ENCODE measurements at regions not wholly inside any gene's neighbourhood (a gene's known extent, or its start where the extent isn't known, plus 50 kb on each side); places are given as distances from the start of the nearest gene placed in this dataset.

GRCh38 chr20:41811456-41811855 lies 193.3 kb upstream of the CHD6 start:
- Histone ChIP-seq H3K36me3 (ENCODE audit: insufficient read depth) (no peaks in the 10 kb centered on the region), H3K27me3 (ENCODE audit: insufficient read depth) (no peaks in the 10 kb centered on the region), H3K4me3 (no peak overlapping the region), H4K20me1 (replicated peaks; ENCODE audit: insufficient read depth) (no peaks in the 10 kb centered on the region), H3K79me2 (replicated peaks; ENCODE audit: insufficient read depth) (no peaks in the 10 kb centered on the region), H3F3A (replicated peaks; ENCODE audit: low read depth) (no peaks in the 10 kb centered on the region), H3K9me2 (ENCODE audit: insufficient read depth) (no peaks in the 10 kb centered on the region), H3K4me2 (no peak overlapping the region), H3K4me1 (ENCODE audit: insufficient read depth) (no peaks in the 10 kb centered on the region), H2AFZ (no peak overlapping the region), H3K27ac (ENCODE audit: low read depth) (no peak overlapping the region)
- Mint-ChIP-seq H3K27me3 (ENCODE audit: insufficient read depth, low read depth, poor library complexity) (peaks cover 6% of the 10 kb centered on the region), H3K9me3 (peaks cover 90% of the 10 kb centered on the region), H3K4me3 (no peak overlapping the region), H3K4me1 (no peaks in the 10 kb centered on the region), H3K27ac (no peak overlapping the region), H3K36me3 (ENCODE audit: low read depth) (peaks cover 31% of the 10 kb centered on the region; the same call in 2 of the 3 replicates)
- TF ChIP-seq NANOG (IDR thresholded peaks at IDR 0.05; ENCODE audit: borderline replicate concordance) (no peak), CREB1 (CRISPR knock-in tag; IDR thresholded peaks at IDR 0.05; ENCODE audit: low read depth) (no peak), EZH2 (IDR thresholded peaks at IDR 0.05; ENCODE audit: low read depth, unreplicated experiment) (no peak)
- no peak for DNase-seq (ENCODE audit: low spot score)
- ATAC-seq, result no peak

- H3K79me2 ChIP-seq (replicated peaks; ENCODE audit: insufficient read depth), result no peaks in the 10 kb centered on the region
- no peak overlapping the region for H3K4me3 ChIP-seq
- peaks cover 6% of the 10 kb centered on the region; the same call in 1 of the 2 replicates for H3K9me2 ChIP-seq (ENCODE audit: insufficient read depth)
- H3K4me1 Mint-ChIP-seq, result peaks cover 3% of the 10 kb centered on the region; the same call in 1 of the 3 replicates
- peaks cover 11% of the 10 kb centered on the region for H3K36me3 Mint-ChIP-seq (ENCODE audit: low read depth)
- peaks cover 10% of the 10 kb centered on the region for H3K4me1 ChIP-seq (ENCODE audit: insufficient read depth)
- peaks cover 2% of the 10 kb centered on the region for H3K27me3 Mint-ChIP-seq (ENCODE audit: insufficient read depth, low read depth, poor library complexity)
- no peak overlapping the region for H3K27ac ChIP-seq (ENCODE audit: low read depth)
- no peak for DNase-seq (ENCODE audit: low spot score)
- H3K9me3 Mint-ChIP-seq, result peaks cover 84% of the 10 kb centered on the region
- H3K36me3 ChIP-seq (ENCODE audit: insufficient read depth), result no peaks in the 10 kb centered on the region
- ATAC-seq, result no peak
- H3K4me2 ChIP-seq, result no peak overlapping the region
- H2AFZ ChIP-seq, result no peak overlapping the region
- no peak overlapping the region for H3K4me3 Mint-ChIP-seq
- no peaks in the 10 kb centered on the region for H3F3A ChIP-seq (replicated peaks; ENCODE audit: low read depth)
- no peak overlapping the region for H3K27ac Mint-ChIP-seq
- TF ChIP-seq JUNB (IDR thresholded peaks at IDR 0.05; ENCODE audit: unreplicated experiment) (no peak), EZH2 (IDR thresholded peaks at IDR 0.05; ENCODE audit: low read depth, unreplicated experiment) (no peak), ZNF331 (CRISPR knock-in tag; IDR thresholded peaks at IDR 0.05; ENCODE audit: low read depth) (no peak), ZNF462 (CRISPR knock-in tag; IDR thresholded peaks at IDR 0.05) (no peak), NANOG (IDR thresholded peaks at IDR 0.05; ENCODE audit: borderline replicate concordance) (no peak), STAT1 (IDR thresholded peaks at IDR 0.05; ENCODE audit: unreplicated experiment) (no peak), CREB1 (CRISPR knock-in tag; IDR thresholded peaks at IDR 0.05; ENCODE audit: low read depth) (no peak), CTCF (conservative IDR thresholded peaks at IDR 0.05; ENCODE audit: low read depth in 2 of 2) (no peak), ZNF114 (CRISPR knock-in tag; IDR thresholded peaks at IDR 0.05) (no peak)
- TF ChIP-seq, protein P1, sequence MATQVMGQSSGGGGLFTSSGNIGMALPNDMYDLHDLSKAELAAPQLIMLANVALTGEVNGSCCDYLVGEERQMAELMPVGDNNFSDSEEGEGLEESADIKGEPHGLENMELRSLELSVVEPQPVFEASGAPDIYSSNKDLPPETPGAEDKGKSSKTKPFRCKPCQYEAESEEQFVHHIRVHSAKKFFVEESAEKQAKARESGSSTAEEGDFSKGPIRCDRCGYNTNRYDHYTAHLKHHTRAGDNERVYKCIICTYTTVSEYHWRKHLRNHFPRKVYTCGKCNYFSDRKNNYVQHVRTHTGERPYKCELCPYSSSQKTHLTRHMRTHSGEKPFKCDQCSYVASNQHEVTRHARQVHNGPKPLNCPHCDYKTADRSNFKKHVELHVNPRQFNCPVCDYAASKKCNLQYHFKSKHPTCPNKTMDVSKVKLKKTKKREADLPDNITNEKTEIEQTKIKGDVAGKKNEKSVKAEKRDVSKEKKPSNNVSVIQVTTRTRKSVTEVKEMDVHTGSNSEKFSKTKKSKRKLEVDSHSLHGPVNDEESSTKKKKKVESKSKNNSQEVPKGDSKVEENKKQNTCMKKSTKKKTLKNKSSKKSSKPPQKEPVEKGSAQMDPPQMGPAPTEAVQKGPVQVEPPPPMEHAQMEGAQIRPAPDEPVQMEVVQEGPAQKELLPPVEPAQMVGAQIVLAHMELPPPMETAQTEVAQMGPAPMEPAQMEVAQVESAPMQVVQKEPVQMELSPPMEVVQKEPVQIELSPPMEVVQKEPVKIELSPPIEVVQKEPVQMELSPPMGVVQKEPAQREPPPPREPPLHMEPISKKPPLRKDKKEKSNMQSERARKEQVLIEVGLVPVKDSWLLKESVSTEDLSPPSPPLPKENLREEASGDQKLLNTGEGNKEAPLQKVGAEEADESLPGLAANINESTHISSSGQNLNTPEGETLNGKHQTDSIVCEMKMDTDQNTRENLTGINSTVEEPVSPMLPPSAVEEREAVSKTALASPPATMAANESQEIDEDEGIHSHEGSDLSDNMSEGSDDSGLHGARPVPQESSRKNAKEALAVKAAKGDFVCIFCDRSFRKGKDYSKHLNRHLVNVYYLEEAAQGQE (IDR thresholded peaks at IDR 0.05; ENCODE audit: unreplicated experiment), result no peak
- H4K20me1 ChIP-seq (replicated peaks; ENCODE audit: insufficient read depth), result no peaks in the 10 kb centered on the region
- H3K27me3 ChIP-seq (ENCODE audit: insufficient read depth), result no peaks in the 10 kb centered on the region
These were observed 181.9 kb upstream of the CHD6 start for GRCh38 chr20:41800040-41800439.
